H1 (cell line): ENCODE measurements at regions not wholly inside any gene's neighbourhood (a gene's known extent, or its start where the extent isn't known, plus 50 kb on each side); places are given as distances from the start of the nearest gene placed in this dataset.

Source experiments
- BACH1 ChIP-seq: IDR thresholded peaks from 2 replicates; pipeline ENCODE4 v1.6.1; 2012; ENCODE audit warnings: low read length, improper control_type of control experiment
- CREB1 ChIP-seq: IDR thresholded peaks from 2 replicates; pipeline ENCODE4 v1.6.1; 2012; ENCODE audit warnings: inconsistent platforms
- EGR1 ChIP-seq: IDR thresholded peaks from 2 replicates; pipeline ENCODE4 v1.6.1; 2011; ENCODE audit warnings: low read depth, low read length, borderline replicate concordance
- EP300 ChIP-seq, 2 experiments: IDR thresholded peaks; 1 replicate in 1 of 2; 2 replicates in 1 of 2; pipeline ENCODE4 v1.6.1; 2011 to 2012; ENCODE audit warnings: low read depth in 2 of 2, low read length in 2 of 2, mild to moderate bottlenecking in 2 of 2, borderline replicate concordance in 1 of 2, inconsistent platforms in 1 of 2, moderate library complexity in 1 of 2
- EZH2 ChIP-seq: fragments of 200-600 bp; sonication (generic); IDR thresholded peaks from 2 replicates; pipeline ENCODE4 v1.7.1; 2012; ENCODE audit warnings: low read depth, mild to moderate bottlenecking, moderate library complexity, low read length, inconsistent platforms; ENCODE audit not compliant: severe bottlenecking
- JUN ChIP-seq: IDR thresholded peaks from 2 replicates; pipeline ENCODE4 v1.6.1; 2011; ENCODE audit warnings: low read depth, mild to moderate bottlenecking, improper control_type of control experiment, low read length
- RNF2 ChIP-seq: fragments of 200-900, 300-1000 bp; sonication (generic); IDR thresholded peaks from 2 replicates; pipeline ENCODE4 v1.7.1; 2016; ENCODE audit warnings: borderline replicate concordance, low read depth, mild to moderate bottlenecking, antibody characterized with exemption, low read length; ENCODE audit not compliant: poor library complexity, severe bottlenecking; ENCODE audit errors: missing control alignments
- SIN3A ChIP-seq, 2 experiments: IDR thresholded peaks in 1 of 2; conservative IDR thresholded peaks in 1 of 2; 2 replicates each; pipeline ENCODE4 v1.6.1; 2011 to 2012; ENCODE audit warnings: low read length in 2 of 2, improper control_type of control experiment in 1 of 2, low read depth in 1 of 2, mild to moderate bottlenecking in 1 of 2
- SP2 ChIP-seq: IDR thresholded peaks from 2 replicates; pipeline ENCODE4 v1.6.1; 2012; ENCODE audit warnings: mild to moderate bottlenecking, low read length, inconsistent platforms
- SUZ12 ChIP-seq: fragments of 200-600 bp; sonication (generic); IDR thresholded peaks from 2 replicates; pipeline ENCODE4 v1.6.1; 2012; ENCODE audit warnings: mild to moderate bottlenecking, inconsistent platforms, low read length, moderate library complexity, mixed read lengths
- TAF1 ChIP-seq: IDR thresholded peaks from 2 replicates; pipeline ENCODE4 v1.6.1; 2011; ENCODE audit warnings: mild to moderate bottlenecking, low read depth, low read length
- TEAD4 ChIP-seq: IDR thresholded peaks from 2 replicates; pipeline ENCODE4 v1.6.1; 2012; ENCODE audit warnings: low read depth, low read length, inconsistent platforms, mixed read lengths
- ZNF274 ChIP-seq: IDR thresholded peaks from 2 replicates; pipeline ENCODE4 v1.7.0; 2012; ENCODE audit warnings: low read length, borderline replicate concordance; ENCODE audit errors: extremely low read depth
- TF ChIP-seq, protein P1 (sequence below), 3 experiments: IDR thresholded peaks; 1 replicate in 2 of 3; 2 replicates in 1 of 3; pipeline versions ENCODE4 v1.5.1 to v1.6.1; 2011; ENCODE audit warnings: low read length in 3 of 3, mild to moderate bottlenecking in 3 of 3, inconsistent platforms in 2 of 3, low read depth in 1 of 3, moderate library complexity in 1 of 3; ENCODE audit not compliant: insufficient read depth in 1 of 3; ENCODE audit errors: control extremely low read depth in 1 of 3

GRCh38 chr2:189255711-189256110 lies 76.2 kb upstream of the COL5A2 start:
- TF ChIP-seq TEAD4, result no peak
- TF ChIP-seq, protein P1, sequence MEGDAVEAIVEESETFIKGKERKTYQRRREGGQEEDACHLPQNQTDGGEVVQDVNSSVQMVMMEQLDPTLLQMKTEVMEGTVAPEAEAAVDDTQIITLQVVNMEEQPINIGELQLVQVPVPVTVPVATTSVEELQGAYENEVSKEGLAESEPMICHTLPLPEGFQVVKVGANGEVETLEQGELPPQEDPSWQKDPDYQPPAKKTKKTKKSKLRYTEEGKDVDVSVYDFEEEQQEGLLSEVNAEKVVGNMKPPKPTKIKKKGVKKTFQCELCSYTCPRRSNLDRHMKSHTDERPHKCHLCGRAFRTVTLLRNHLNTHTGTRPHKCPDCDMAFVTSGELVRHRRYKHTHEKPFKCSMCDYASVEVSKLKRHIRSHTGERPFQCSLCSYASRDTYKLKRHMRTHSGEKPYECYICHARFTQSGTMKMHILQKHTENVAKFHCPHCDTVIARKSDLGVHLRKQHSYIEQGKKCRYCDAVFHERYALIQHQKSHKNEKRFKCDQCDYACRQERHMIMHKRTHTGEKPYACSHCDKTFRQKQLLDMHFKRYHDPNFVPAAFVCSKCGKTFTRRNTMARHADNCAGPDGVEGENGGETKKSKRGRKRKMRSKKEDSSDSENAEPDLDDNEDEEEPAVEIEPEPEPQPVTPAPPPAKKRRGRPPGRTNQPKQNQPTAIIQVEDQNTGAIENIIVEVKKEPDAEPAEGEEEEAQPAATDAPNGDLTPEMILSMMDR (IDR thresholded peaks at IDR 0.05; ENCODE audit: control extremely low read depth in 1 of 3, insufficient read depth in 1 of 3, low read depth in 1 of 3, low read length in 3 of 3), result no peak
- TF ChIP-seq JUN, result no peak
- TF ChIP-seq CREB1, result no peak
- no peak for TF ChIP-seq SIN3A (conservative IDR thresholded peaks at IDR 0.05 in 1 of 2, IDR thresholded peaks at IDR 0.05 in 1 of 2; ENCODE audit: low read depth in 1 of 2, low read length in 2 of 2)
- no peak for TF ChIP-seq BACH1
- no peak for TF ChIP-seq TAF1
- TF ChIP-seq SP2, result no peak
- TF ChIP-seq EP300 (IDR thresholded peaks at IDR 0.05; ENCODE audit: borderline replicate concordance in 1 of 2, low read depth in 2 of 2, low read length in 2 of 2), result no peak
- no peak for TF ChIP-seq RNF2
- no peak for TF ChIP-seq SUZ12
- no peak for TF ChIP-seq ZNF274
- TF ChIP-seq EGR1, result no peak
- no peak for TF ChIP-seq EZH2
